ENCODE measurements at regions not wholly inside any gene's neighbourhood (a gene's known extent, or its start where the extent isn't known, plus 50 kb on each side); places are given as distances from the start of the nearest gene placed in this dataset.
"Not testable (repeated sequence)": the region's sequence is repeated elsewhere in the genome, so short reads cannot be mapped to it uniquely, and the experiment has no call there.

DNA sequence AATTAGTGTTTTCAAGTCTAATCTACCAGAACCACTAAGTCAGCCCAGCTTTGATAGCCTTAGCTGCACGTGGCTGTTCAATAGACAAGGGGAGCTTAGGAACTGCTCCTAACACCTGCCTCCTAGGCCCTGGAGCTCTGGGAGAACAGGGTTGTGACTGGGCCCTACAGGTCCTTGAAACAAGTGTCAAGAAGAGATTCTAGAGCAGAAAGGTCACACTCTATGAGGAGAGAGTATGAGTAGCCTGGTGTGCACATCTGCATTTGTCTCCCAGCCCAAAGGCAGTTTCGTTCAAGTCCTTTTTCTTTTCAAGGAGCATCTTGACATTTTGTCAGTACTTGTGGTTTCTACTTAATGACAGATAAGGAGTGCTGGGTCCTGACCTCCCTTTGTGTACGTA, 206.1 kb downstream of the PRELID2 start:
- H2BK5ac ChIP-seq (ENCODE audit: low read depth, low read length, poor library complexity): no peak overlapping the region
- no peak overlapping the region for H4K91ac ChIP-seq (ENCODE audit: low read depth, low read length)
- no peak overlapping the region for H2BK12ac ChIP-seq (ENCODE audit: low read length)
- H3K18ac ChIP-seq (ENCODE audit: low read length): no peak overlapping the region
- no peak overlapping the region for H4K12ac ChIP-seq (ENCODE audit: low read depth, low read length)
- H3K4me3 ChIP-seq (ENCODE audit: low read depth, low read length): no peak overlapping the region
- H3K36me3 ChIP-seq (ENCODE audit: control insufficient read depth in 1 of 2, insufficient read depth in 2 of 2, low read length in 2 of 2): no peaks in the 10 kb centered on the region
- no peaks in the 10 kb centered on the region for H3K9me3 ChIP-seq (ENCODE audit: insufficient read depth, low read depth, low read length)
- no peak overlapping the region for H3K4ac ChIP-seq (ENCODE audit: low read depth, low read length)
- H3K14ac ChIP-seq (ENCODE audit: low read length): no peak overlapping the region
- no peak overlapping the region for H3K4me2 ChIP-seq (ENCODE audit: low read length)
- no peaks in the 10 kb centered on the region for H3K27me3 ChIP-seq (ENCODE audit: insufficient read depth, low read length)
- H3K27ac ChIP-seq (ENCODE audit: low read depth, low read length): no peak overlapping the region
- peaks cover 0 to 4% of the 10 kb centered on the region in 2 experiments for H3K4me1 ChIP-seq (ENCODE audit: control insufficient read depth in 1 of 2, insufficient read depth in 2 of 2, low read length in 2 of 2)
- no CpG with 5 or more reads among the region's 3 CpGs for WGBS (ENCODE audit: extremely low coverage, insufficient coverage, insufficient read length)
- no peak overlapping the region for H2BK120ac ChIP-seq (ENCODE audit: insufficient read depth, low read length, poor library complexity)
- no peak overlapping the region for H3K9ac ChIP-seq (ENCODE audit: low read length)
- no peak overlapping the region for H2AFZ ChIP-seq (ENCODE audit: insufficient read depth, low read length, poor library complexity)
- DNase-seq: no peak
- H3K23ac ChIP-seq (ENCODE audit: low read length): no peak overlapping the region
- no peaks in the 10 kb centered on the region for H3K79me2 ChIP-seq (ENCODE audit: control insufficient read depth, insufficient read depth, low read length, poor library complexity)
- H3K79me1 ChIP-seq (ENCODE audit: low read length): no peaks in the 10 kb centered on the region
- no peak overlapping the region for H4K8ac ChIP-seq (ENCODE audit: low read depth, low read length)
- no peak overlapping the region for H2AK5ac ChIP-seq (ENCODE audit: low read length)

DNA sequence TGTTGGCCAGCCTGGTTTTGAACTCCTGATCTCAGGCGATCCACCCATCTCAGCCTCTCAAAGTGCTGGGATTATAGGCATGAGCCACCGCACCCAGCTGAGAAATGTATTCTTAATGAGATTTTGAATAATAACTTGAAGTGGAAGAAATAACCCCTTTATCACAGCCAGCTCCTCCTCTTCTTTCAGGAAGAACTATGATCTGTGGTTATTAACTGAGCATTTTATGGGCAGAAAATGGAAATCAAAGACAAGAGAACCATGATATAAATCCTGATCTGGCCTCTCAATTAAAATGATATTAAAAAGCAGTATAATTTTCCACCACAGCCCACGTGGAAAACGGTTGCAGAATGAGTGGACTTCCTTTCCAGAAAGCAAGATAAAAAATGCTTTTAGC, 206.6 kb downstream of the PRELID2 start:
- Histone ChIP-seq H3K18ac (ENCODE audit: low read length) (no peak overlapping the region), H2BK5ac (ENCODE audit: low read depth, low read length, poor library complexity) (no peak overlapping the region), H3K79me2 (ENCODE audit: control insufficient read depth, insufficient read depth, low read length, poor library complexity) (no peaks in the 10 kb centered on the region), H2BK12ac (ENCODE audit: low read length) (no peak overlapping the region), H3K27me3 (ENCODE audit: insufficient read depth, low read length) (no peaks in the 10 kb centered on the region), H3K14ac (ENCODE audit: low read length) (no peak overlapping the region), H3K23ac (ENCODE audit: low read length) (no peak overlapping the region), H3K4ac (ENCODE audit: low read depth, low read length) (no peak overlapping the region), H3K9ac (ENCODE audit: low read length) (no peak overlapping the region), H3K9me3 (ENCODE audit: insufficient read depth, low read depth, low read length) (peaks cover 4% of the 10 kb centered on the region), H4K12ac (ENCODE audit: low read depth, low read length) (no peak overlapping the region), H3K27ac (ENCODE audit: low read depth, low read length) (no peak overlapping the region), H3K36me3 (ENCODE audit: control insufficient read depth in 1 of 2, insufficient read depth in 2 of 2, low read length in 2 of 2) (peaks cover 0 to 2% of the 10 kb centered on the region in 2 experiments), H2AK5ac (ENCODE audit: low read length) (no peak overlapping the region), H3K4me2 (ENCODE audit: low read length) (no peak overlapping the region), H3K79me1 (ENCODE audit: low read length) (no peaks in the 10 kb centered on the region), H2AFZ (ENCODE audit: insufficient read depth, low read length, poor library complexity) (no peak overlapping the region), H2BK120ac (ENCODE audit: insufficient read depth, low read length, poor library complexity) (no peak overlapping the region), H4K91ac (ENCODE audit: low read depth, low read length) (no peak overlapping the region), H3K4me3 (ENCODE audit: low read depth, low read length) (no peak overlapping the region), H4K8ac (ENCODE audit: low read depth, low read length) (no peak overlapping the region), H3K4me1 (ENCODE audit: control insufficient read depth in 1 of 2, insufficient read depth in 2 of 2, low read length in 2 of 2) (peaks cover 0 to 4% of the 10 kb centered on the region in 2 experiments)
- DNase-seq: no peak
- WGBS (ENCODE audit: extremely low coverage, insufficient coverage, insufficient read length): no CpG with 5 or more reads among the region's 4 CpGs

DNA sequence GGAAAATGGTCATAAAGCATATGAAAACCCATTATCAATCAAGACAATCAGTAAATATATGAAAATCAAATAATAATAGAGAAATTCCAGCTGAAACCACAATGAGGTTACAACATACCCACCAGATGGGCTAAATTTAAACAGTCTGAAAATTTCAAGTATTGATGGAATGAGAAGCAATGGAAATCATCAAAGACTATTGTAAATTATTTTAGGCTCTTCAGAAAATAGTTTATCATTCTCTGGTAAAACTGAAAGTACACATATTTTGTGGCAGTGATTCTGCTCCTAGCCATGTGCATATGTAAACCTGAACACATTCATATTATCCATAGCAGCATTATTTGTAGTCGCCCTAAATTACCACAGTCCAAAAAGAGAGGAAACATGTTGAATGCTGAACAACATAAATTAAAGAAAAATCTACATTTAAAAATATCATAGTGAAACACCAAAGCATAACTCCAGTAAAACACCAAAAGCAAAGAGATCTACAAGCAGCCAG, 215.3 kb downstream of the PRELID2 start:
- Histone ChIP-seq H2BK120ac (ENCODE audit: insufficient read depth, low read length, poor library complexity) (no peak overlapping the region), H3K36me3 (ENCODE audit: control insufficient read depth in 1 of 2, insufficient read depth in 2 of 2, low read length in 2 of 2) (peaks cover 0 to 2% of the 10 kb centered on the region in 2 experiments), H3K27me3 (ENCODE audit: insufficient read depth, low read length) (no peaks in the 10 kb centered on the region), H4K8ac (ENCODE audit: low read depth, low read length) (no peak overlapping the region), H3K79me2 (ENCODE audit: control insufficient read depth, insufficient read depth, low read length, poor library complexity) (no peaks in the 10 kb centered on the region), H3K27ac (ENCODE audit: low read depth, low read length) (no peak overlapping the region), H3K79me1 (ENCODE audit: low read length) (no peaks in the 10 kb centered on the region), H4K91ac (ENCODE audit: low read depth, low read length) (no peak overlapping the region), H3K9ac (ENCODE audit: low read length) (no peak overlapping the region), H3K18ac (ENCODE audit: low read length) (no peak overlapping the region), H2AFZ (ENCODE audit: insufficient read depth, low read length, poor library complexity) (no peak overlapping the region), H2BK5ac (ENCODE audit: low read depth, low read length, poor library complexity) (no peak overlapping the region), H3K4ac (ENCODE audit: low read depth, low read length) (no peak overlapping the region), H2AK5ac (ENCODE audit: low read length) (no peak overlapping the region), H3K9me3 (ENCODE audit: insufficient read depth, low read depth, low read length) (peaks cover 4% of the 10 kb centered on the region), H4K12ac (ENCODE audit: low read depth, low read length) (no peak overlapping the region), H3K4me1 (ENCODE audit: control insufficient read depth in 1 of 2, insufficient read depth in 2 of 2, low read length in 2 of 2) (no peaks in the 10 kb centered on the region), H3K14ac (ENCODE audit: low read length) (no peak overlapping the region), H3K23ac (ENCODE audit: low read length) (no peak overlapping the region), H3K4me3 (ENCODE audit: low read depth, low read length) (no peak overlapping the region), H3K4me2 (ENCODE audit: low read length) (no peak overlapping the region), H2BK12ac (ENCODE audit: low read length) (no peak overlapping the region)
- no peak for DNase-seq
- WGBS (ENCODE audit: extremely low coverage, insufficient coverage, insufficient read length): no CpG with 5 or more reads among the region's 1 CpG

DNA sequence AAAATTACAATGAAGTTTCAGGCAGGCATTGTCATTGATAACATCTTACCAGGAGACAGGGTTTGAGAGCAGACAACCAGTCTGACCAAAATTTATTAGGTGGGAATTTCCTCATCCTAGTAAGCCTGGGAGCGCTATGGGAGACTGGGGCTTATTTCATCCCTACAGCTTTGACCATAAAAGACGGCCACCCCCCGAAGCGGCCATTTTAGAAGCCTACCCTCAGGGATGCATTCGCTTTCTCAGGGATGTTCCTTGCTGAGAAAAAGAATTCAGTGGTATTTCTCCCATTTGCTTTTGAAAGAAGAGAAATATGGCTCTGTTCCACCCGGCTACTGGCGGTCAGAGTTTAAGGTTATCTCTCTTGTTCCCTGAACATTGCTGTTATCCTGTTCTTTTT, 218.4 kb downstream of the PRELID2 start:
- H3K36me3 ChIP-seq (ENCODE audit: control insufficient read depth in 1 of 2, insufficient read depth in 2 of 2, low read length in 2 of 2); H3K79me1 ChIP-seq (ENCODE audit: low read length); H3K4me3 ChIP-seq (ENCODE audit: low read depth, low read length); H4K12ac ChIP-seq (ENCODE audit: low read depth, low read length); H2BK5ac ChIP-seq (ENCODE audit: low read depth, low read length, poor library complexity); H3K9me3 ChIP-seq (ENCODE audit: insufficient read depth, low read depth, low read length); H3K14ac ChIP-seq (ENCODE audit: low read length); H3K4me1 ChIP-seq (ENCODE audit: control insufficient read depth in 1 of 2, insufficient read depth in 2 of 2, low read length in 2 of 2); H4K91ac ChIP-seq (ENCODE audit: low read depth, low read length); H2AK5ac ChIP-seq (ENCODE audit: low read length); H3K4me2 ChIP-seq (ENCODE audit: low read length); H3K9ac ChIP-seq (ENCODE audit: low read length); H2BK120ac ChIP-seq (ENCODE audit: insufficient read depth, low read length, poor library complexity); H3K18ac ChIP-seq (ENCODE audit: low read length); H3K27me3 ChIP-seq (ENCODE audit: insufficient read depth, low read length); H3K79me2 ChIP-seq (ENCODE audit: control insufficient read depth, insufficient read depth, low read length, poor library complexity); H3K4ac ChIP-seq (ENCODE audit: low read depth, low read length); H3K23ac ChIP-seq (ENCODE audit: low read length); H2BK12ac ChIP-seq (ENCODE audit: low read length); H2AFZ ChIP-seq (ENCODE audit: insufficient read depth, low read length, poor library complexity); H3K27ac ChIP-seq (ENCODE audit: low read depth, low read length); DNase-seq; H4K8ac ChIP-seq (ENCODE audit: low read depth, low read length): not testable (repeated sequence)
- WGBS (ENCODE audit: extremely low coverage, insufficient coverage, insufficient read length): no CpG with 5 or more reads among the region's 7 CpGs

Measured in trophoblast cell (in vitro differentiated cells and primary cell).